ENCODE measurements at regions not wholly inside any gene's neighbourhood (a gene's known extent, or its start where the extent isn't known, plus 50 kb on each side); places are given as distances from the start of the nearest gene placed in this dataset.

DNA sequence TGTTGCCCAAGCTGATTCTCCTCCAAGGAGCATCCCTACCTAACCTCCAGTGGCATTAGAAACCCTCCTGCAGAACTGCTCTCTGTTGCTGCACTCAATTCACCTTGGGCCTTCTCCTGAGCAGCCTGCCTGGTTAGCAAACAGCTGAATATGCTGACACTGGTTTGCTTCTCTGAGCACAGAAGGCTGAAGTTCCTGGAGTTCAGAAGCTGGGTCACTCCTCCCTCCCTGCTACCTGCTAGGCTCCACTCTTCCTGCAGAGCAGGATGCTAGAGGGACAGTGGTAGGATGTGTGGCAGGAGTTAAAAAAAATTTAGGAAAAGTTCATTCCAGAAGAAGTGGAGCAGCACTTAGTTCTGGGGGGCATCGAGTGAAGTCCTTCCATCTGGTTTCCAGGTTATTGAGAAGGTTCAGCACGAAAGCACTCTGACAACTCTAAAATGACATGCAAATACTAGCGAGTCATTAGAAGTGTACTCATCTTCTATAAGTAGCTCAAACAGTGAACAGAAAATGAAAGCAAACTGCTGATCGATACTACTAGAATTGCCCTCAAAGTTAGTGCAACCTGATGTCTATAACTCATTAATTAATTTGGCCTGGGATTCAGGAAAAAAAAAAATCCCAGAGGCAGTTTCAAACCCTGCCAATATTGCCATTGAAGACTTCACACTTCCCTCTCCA lies 293.7 kb downstream of the POU4F1 start:
- intact Hi-C loops (cut with DNase I; ENCODE audit: low total_unique reads) = no loop called here
- Histone ChIP-seq H3K36me3 (no peaks in the 10 kb centered on the region), H3K9me3 (no peaks in the 10 kb centered on the region), H3K4me1 (no peaks in the 10 kb centered on the region), H3K4me3 (no peak overlapping the region), H3K27ac (no peak overlapping the region), H3K27me3 (no peaks in the 10 kb centered on the region)
- TF ChIP-seq, protein P1, sequence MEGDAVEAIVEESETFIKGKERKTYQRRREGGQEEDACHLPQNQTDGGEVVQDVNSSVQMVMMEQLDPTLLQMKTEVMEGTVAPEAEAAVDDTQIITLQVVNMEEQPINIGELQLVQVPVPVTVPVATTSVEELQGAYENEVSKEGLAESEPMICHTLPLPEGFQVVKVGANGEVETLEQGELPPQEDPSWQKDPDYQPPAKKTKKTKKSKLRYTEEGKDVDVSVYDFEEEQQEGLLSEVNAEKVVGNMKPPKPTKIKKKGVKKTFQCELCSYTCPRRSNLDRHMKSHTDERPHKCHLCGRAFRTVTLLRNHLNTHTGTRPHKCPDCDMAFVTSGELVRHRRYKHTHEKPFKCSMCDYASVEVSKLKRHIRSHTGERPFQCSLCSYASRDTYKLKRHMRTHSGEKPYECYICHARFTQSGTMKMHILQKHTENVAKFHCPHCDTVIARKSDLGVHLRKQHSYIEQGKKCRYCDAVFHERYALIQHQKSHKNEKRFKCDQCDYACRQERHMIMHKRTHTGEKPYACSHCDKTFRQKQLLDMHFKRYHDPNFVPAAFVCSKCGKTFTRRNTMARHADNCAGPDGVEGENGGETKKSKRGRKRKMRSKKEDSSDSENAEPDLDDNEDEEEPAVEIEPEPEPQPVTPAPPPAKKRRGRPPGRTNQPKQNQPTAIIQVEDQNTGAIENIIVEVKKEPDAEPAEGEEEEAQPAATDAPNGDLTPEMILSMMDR (IDR thresholded peaks at IDR 0.05) = no peak
- no peak for DNase-seq

DNA sequence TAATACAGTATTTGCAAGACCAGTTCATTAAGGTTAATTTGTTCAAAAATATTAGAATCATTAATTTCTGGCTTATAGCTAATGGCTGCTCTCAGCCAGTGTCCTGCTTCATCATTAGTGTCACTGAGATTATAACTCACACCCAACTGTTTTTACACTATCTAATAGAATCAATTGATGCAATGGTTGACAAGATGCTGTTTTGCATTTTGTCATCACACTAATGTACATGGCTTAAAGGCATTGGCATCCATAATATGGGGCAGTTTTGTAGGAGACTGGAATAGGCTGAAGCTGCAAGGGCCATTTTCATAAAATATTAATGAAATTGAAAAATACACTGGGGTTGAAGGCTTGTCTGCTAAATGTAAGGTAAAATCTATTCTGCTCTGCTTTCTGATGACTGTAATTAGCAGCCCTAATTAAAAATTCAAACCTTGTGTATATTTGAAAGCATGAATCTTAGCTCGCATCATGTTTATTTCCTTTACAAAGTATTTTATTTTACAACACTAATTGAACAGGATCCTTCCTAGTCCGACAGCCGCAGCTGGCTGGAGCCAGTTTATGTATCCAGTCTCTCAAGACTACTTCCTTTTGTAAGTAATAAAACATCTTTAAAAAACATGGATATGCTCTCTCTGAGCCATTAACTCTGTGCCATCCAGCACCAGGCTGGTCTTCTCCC lies 296.7 kb downstream of the POU4F1 start:
- H3K36me3 ChIP-seq = no peaks in the 10 kb centered on the region
- no peaks in the 10 kb centered on the region for H3K27me3 ChIP-seq
- no peaks in the 10 kb centered on the region for H3K4me1 ChIP-seq
- intact Hi-C loops (cut with DNase I; ENCODE audit: low total_unique reads) = no loop called here
- no peak overlapping the region for H3K4me3 ChIP-seq
- no peak for DNase-seq
- no peaks in the 10 kb centered on the region for H3K9me3 ChIP-seq
- TF ChIP-seq, protein P1 (IDR thresholded peaks at IDR 0.05) = no peak
- H3K27ac ChIP-seq = no peak overlapping the region

DNA sequence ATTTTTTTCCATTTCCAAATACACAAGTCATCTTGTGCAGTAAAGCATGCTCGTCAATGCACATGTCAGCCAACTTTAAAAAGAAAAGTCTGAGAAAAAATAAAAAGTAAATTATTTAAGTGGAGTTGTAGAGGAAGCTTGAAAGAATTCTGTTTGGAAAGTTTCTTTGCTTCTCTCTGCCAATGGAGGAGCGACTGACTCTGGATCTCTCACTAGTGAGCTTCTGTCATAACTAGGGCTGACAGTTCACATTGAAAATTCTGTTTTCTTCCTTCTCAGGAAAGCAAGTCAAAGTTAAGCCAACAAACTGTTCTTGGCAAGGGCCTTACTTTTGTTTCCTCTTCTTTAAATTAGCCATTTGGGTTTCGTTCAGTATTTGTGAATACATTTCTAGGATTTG lies 298.2 kb downstream of the POU4F1 start:
- TF ChIP-seq, protein P1 (IDR thresholded peaks at IDR 0.05) = no peak
- no peaks in the 10 kb centered on the region for H3K4me1 ChIP-seq
- H3K9me3 ChIP-seq = no peaks in the 10 kb centered on the region
- H3K4me3 ChIP-seq = no peak overlapping the region
- H3K27me3 ChIP-seq = no peaks in the 10 kb centered on the region
- H3K27ac ChIP-seq = no peak overlapping the region
- intact Hi-C loops (cut with DNase I; ENCODE audit: low total_unique reads) = no loop called here
- no peak for DNase-seq
- H3K36me3 ChIP-seq = no peaks in the 10 kb centered on the region

DNA sequence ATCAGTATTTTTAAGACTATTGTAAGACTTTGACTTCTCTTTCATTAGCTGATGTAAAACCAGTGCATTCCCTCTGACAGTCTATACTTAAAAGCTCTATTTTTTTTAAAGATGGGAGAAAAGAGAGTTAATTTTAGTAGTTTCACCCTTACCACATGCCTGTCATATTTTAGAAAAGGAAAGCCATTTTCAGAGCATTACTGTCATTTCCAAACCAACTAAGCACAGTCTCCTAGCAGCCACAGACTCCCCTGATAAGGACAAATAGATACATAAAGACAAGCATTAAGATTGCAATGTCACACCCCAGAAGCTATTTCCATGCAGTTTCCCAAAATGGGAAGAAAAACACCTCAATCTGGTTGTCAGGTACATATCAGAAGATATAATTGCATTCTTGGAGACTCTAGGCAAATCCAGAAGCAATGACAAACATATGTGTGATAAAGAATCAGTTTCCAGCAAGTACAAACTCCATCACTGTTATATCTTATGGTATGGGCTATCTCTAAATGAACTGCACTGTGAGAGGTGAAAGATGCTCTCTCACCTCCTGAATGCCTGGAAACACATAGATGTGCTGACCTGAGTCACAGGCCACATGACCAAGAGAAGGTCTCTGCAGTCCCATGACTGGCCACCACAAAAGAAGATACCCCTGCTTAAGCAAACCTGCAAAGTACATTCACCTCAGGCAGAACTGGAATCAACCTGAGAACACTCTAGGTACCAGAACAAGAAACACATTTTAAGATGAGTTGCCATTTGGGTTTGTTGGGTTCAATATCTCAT lies 303.3 kb downstream of the POU4F1 start:
- no peak for DNase-seq
- no peak overlapping the region for H3K27ac ChIP-seq
- H3K27me3 ChIP-seq = no peaks in the 10 kb centered on the region
- no peak overlapping the region for H3K4me3 ChIP-seq
- no peaks in the 10 kb centered on the region for H3K4me1 ChIP-seq
- TF ChIP-seq, protein P1 (IDR thresholded peaks at IDR 0.05) = no peak
- no peaks in the 10 kb centered on the region for H3K36me3 ChIP-seq
- no peaks in the 10 kb centered on the region for H3K9me3 ChIP-seq
- intact Hi-C loops (cut with DNase I; ENCODE audit: low total_unique reads) = no loop called here

DNA sequence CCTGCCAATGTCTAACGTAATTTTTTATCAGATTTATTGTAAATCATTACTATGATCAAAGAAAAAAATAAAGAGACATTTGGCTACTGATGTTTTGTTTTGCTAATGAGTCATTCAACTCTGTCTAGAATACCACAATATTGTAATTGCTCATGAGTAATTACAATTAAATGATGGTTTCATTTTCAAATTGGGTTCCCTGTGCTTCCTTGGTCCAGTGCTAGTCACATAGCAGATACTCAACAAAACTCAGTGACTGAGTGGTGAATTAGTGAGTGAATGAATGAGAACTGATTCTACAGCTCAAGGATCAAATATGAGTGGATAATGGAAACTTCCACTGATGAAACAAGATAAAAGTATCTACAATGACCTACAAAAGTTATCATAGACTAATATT lies 304.7 kb downstream of the POU4F1 start:
- no peaks in the 10 kb centered on the region for H3K4me1 ChIP-seq
- no peaks in the 10 kb centered on the region for H3K27me3 ChIP-seq
- H3K9me3 ChIP-seq = no peaks in the 10 kb centered on the region
- no peak overlapping the region for H3K4me3 ChIP-seq
- H3K27ac ChIP-seq = no peak overlapping the region
- no peak for DNase-seq
- TF ChIP-seq, protein P1 (IDR thresholded peaks at IDR 0.05) = no peak
- H3K36me3 ChIP-seq = no peaks in the 10 kb centered on the region
- intact Hi-C loops (cut with DNase I; ENCODE audit: low total_unique reads) = no loop called here

Data from tibial artery (tissue), 4 donors.